WTC11 (cell line): ENCODE measurements at regions not wholly inside any gene's neighbourhood (a gene's known extent, or its start where the extent isn't known, plus 50 kb on each side); places are given as distances from the start of the nearest gene placed in this dataset.

Source experiments
- ATAC-seq: fragments of 200-7000 bp; cut with Tn5 transposase; 2 replicates; pipeline ENCODE4 v1.10.0; 2021; ENCODE audit warnings: mild to moderate bottlenecking, moderate library complexity
- CTCF ChIA-PET: fragments of 300-600 bp; sonication (Branson Sonifier 250); formaldehyde crosslinking; loops from one replicate; lab custom pipeline; 2021; ENCODE audit warnings: antibody characterized with exemption; lab: Charles Lee
- POLR2A ChIA-PET: fragments of 350-600 bp; sonication (Branson Sonifier 250); formaldehyde crosslinking; loops from one replicate; lab custom pipeline; 2021; ENCODE audit warnings: antibody characterized with exemption; lab: Charles Lee
- DNase-seq: peaks from one replicate; pipeline ENCODE4 v3.0.0; 2021; ENCODE audit warnings: low spot score
- H3K27ac Mint-ChIP-seq: 2 replicates; pipeline ENCODE4 v1.8.0; 2021; ENCODE audit warnings: mixed read lengths
- H3K27me3 Mint-ChIP-seq: 2 replicates; pipeline ENCODE4 v1.8.0; 2021; ENCODE audit warnings: low read depth, mild to moderate bottlenecking, moderate library complexity, mixed read lengths
- H3K36me3 Mint-ChIP-seq: 2 replicates; pipeline ENCODE4 v1.8.0; 2021; ENCODE audit warnings: mixed read lengths
- H3K4me1 Mint-ChIP-seq: 2 replicates; pipeline ENCODE4 v1.8.0; 2022; ENCODE audit warnings: mixed read lengths
- H3K4me3 Mint-ChIP-seq: 2 replicates; pipeline ENCODE4 v1.8.0; 2021; ENCODE audit warnings: mild to moderate bottlenecking, moderate library complexity, mixed read lengths
- H3K9me3 Mint-ChIP-seq: 2 replicates; pipeline ENCODE4 v1.8.0; 2021; ENCODE audit warnings: mixed read lengths
- ETV6 ChIP-seq: sonication (generic); formaldehyde crosslinking; IDR thresholded peaks from 2 replicates; pipeline ENCODE4 v1.8.1; 2022; ENCODE audit warnings: mild to moderate bottlenecking, missing genetic modification reagents
- FOXK1 ChIP-seq: sonication (generic); formaldehyde crosslinking; IDR thresholded peaks from 2 replicates; pipeline ENCODE4 v1.8.0; 2022; ENCODE audit warnings: mild to moderate bottlenecking, moderate library complexity, missing genetic modification reagents
- HMGA2 ChIP-seq: fragments of 250-450 bp; sonication (Bioruptor Pico); IDR thresholded peaks from 2 replicates; pipeline ENCODE4 v1.4.0; 2021; ENCODE audit warnings: mild to moderate bottlenecking, moderate library complexity
- NFYB ChIP-seq: sonication (generic); formaldehyde crosslinking; conservative IDR thresholded peaks from 2 replicates; pipeline ENCODE4 v1.8.0; 2022; ENCODE audit warnings: low read depth, missing genetic modification reagents
- NR3C1 ChIP-seq: sonication (generic); formaldehyde crosslinking; conservative IDR thresholded peaks from 2 replicates; pipeline ENCODE4 v1.8.1; 2023; ENCODE audit warnings: low read depth, mild to moderate bottlenecking, missing genetic modification reagents
- OVOL2 ChIP-seq: fragments of 250-450 bp; sonication (Bioruptor Pico); IDR thresholded peaks from 2 replicates; pipeline ENCODE4 v1.9.0; 2021; ENCODE audit warnings: mild to moderate bottlenecking, borderline replicate concordance
- SP1 ChIP-seq: sonication (generic); formaldehyde crosslinking; conservative IDR thresholded peaks from 2 replicates; pipeline ENCODE4 v1.8.1; 2022; ENCODE audit warnings: missing genetic modification reagents
- ZNF263 ChIP-seq: sonication (generic); formaldehyde crosslinking; IDR thresholded peaks from 2 replicates; pipeline ENCODE4 v1.8.1; 2022; ENCODE audit warnings: low read depth, mild to moderate bottlenecking, moderate library complexity, missing genetic modification reagents
- ZNF396 ChIP-seq: fragments of 250-450 bp; sonication (Bioruptor Pico); IDR thresholded peaks from 2 replicates; pipeline ENCODE4 v1.8.0; 2021; ENCODE audit warnings: mild to moderate bottlenecking, moderate library complexity, borderline replicate concordance
- ZNF423 ChIP-seq: fragments of 250-450 bp; sonication (Bioruptor Pico); IDR thresholded peaks from 2 replicates; pipeline ENCODE4 v2.1.2; 2022; ENCODE audit warnings: mild to moderate bottlenecking, moderate library complexity
- TF ChIP-seq, protein P1 (sequence below): sonication (generic); formaldehyde crosslinking; IDR thresholded peaks from 2 replicates; pipeline ENCODE4 v1.8.1; 2023; ENCODE audit warnings: mild to moderate bottlenecking, missing genetic modification reagents, moderate library complexity
- TF ChIP-seq, protein P2 (sequence below): sonication (generic); formaldehyde crosslinking; IDR thresholded peaks from 2 replicates; pipeline ENCODE4 v1.8.1; 2022; ENCODE audit warnings: low read depth, missing genetic modification reagents, borderline replicate concordance
- TF ChIP-seq, protein P3 (sequence below): sonication (generic); formaldehyde crosslinking; IDR thresholded peaks from 2 replicates; pipeline ENCODE4 v1.8.0; 2022; ENCODE audit warnings: mild to moderate bottlenecking, missing genetic modification reagents
- TF ChIP-seq, protein P4 (sequence below): sonication (generic); formaldehyde crosslinking; IDR thresholded peaks from 2 replicates; pipeline ENCODE4 v1.8.0; 2022; ENCODE audit warnings: mild to moderate bottlenecking, missing genetic modification reagents
- TF ChIP-seq, protein P5 (sequence below): fragments of 250-450 bp; sonication (Bioruptor Pico); IDR thresholded peaks from 2 replicates; pipeline ENCODE4 v2.1.2; 2022; ENCODE audit warnings: mild to moderate bottlenecking, moderate library complexity
- TF ChIP-seq, protein P6 (sequence below): sonication (generic); formaldehyde crosslinking; IDR thresholded peaks from 2 replicates; pipeline ENCODE4 v1.8.1; 2023; ENCODE audit warnings: mild to moderate bottlenecking, moderate library complexity, missing genetic modification reagents
- TF ChIP-seq, protein P7 (sequence below): sonication (generic); formaldehyde crosslinking; IDR thresholded peaks from 2 replicates; pipeline ENCODE4 v1.8.0; 2023; ENCODE audit warnings: mild to moderate bottlenecking, missing genetic modification reagents
- TF ChIP-seq, protein P8 (sequence below): sonication (generic); formaldehyde crosslinking; IDR thresholded peaks from 2 replicates; pipeline ENCODE4 v1.8.1; 2022; ENCODE audit warnings: mild to moderate bottlenecking, moderate library complexity, missing genetic modification reagents
- TF ChIP-seq, protein P9 (sequence below): fragments of 250-450 bp; sonication (Bioruptor Pico); IDR thresholded peaks from 2 replicates; pipeline ENCODE4 v1.9.0; 2021; ENCODE audit warnings: mild to moderate bottlenecking
- TF ChIP-seq, protein P10 (sequence below): fragments of 250-450 bp; sonication (Bioruptor Pico); conservative IDR thresholded peaks from 2 replicates; pipeline ENCODE4 v1.9.0; 2021; ENCODE audit warnings: mild to moderate bottlenecking

DNA sequence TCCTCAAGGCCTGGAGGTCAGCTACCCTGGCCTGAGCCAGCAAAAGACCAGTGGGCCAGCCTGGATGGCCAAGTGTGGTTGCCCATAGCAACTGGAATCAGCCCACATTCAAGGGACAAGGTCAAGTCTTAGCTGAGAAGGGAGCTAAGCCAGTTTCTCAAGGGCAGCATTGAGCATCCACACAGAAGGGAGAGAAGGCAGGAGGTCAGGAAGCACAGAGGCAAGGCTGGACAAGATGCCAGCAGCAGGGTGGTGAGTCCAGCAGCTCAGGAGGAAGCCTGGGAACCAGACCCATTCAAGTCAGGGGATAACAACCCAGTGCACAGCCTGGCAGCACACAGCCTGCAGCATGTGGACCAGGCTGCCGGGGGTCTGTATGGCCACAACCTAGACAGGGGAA is 54.0 kb upstream of the ZMIZ1 start (continued):
- TF ChIP-seq, protein P1, sequence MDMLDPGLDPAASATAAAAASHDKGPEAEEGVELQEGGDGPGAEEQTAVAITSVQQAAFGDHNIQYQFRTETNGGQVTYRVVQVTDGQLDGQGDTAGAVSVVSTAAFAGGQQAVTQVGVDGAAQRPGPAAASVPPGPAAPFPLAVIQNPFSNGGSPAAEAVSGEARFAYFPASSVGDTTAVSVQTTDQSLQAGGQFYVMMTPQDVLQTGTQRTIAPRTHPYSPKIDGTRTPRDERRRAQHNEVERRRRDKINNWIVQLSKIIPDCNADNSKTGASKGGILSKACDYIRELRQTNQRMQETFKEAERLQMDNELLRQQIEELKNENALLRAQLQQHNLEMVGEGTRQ (CRISPR knock-in tag): no peak
- TF ChIP-seq NR3C1 (CRISPR knock-in tag) (no peak), ZNF423 (CRISPR knock-in tag) (no peak), FOXK1 (CRISPR knock-in tag) (no peak), NFYB (CRISPR knock-in tag) (no peak), ZNF396 (CRISPR knock-in tag) (no peak)
- TF ChIP-seq, protein P2, sequence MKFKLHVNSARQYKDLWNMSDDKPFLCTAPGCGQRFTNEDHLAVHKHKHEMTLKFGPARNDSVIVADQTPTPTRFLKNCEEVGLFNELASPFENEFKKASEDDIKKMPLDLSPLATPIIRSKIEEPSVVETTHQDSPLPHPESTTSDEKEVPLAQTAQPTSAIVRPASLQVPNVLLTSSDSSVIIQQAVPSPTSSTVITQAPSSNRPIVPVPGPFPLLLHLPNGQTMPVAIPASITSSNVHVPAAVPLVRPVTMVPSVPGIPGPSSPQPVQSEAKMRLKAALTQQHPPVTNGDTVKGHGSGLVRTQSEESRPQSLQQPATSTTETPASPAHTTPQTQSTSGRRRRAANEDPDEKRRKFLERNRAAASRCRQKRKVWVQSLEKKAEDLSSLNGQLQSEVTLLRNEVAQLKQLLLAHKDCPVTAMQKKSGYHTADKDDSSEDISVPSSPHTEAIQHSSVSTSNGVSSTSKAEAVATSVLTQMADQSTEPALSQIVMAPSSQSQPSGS: no peak
- TF ChIP-seq, protein P3, sequence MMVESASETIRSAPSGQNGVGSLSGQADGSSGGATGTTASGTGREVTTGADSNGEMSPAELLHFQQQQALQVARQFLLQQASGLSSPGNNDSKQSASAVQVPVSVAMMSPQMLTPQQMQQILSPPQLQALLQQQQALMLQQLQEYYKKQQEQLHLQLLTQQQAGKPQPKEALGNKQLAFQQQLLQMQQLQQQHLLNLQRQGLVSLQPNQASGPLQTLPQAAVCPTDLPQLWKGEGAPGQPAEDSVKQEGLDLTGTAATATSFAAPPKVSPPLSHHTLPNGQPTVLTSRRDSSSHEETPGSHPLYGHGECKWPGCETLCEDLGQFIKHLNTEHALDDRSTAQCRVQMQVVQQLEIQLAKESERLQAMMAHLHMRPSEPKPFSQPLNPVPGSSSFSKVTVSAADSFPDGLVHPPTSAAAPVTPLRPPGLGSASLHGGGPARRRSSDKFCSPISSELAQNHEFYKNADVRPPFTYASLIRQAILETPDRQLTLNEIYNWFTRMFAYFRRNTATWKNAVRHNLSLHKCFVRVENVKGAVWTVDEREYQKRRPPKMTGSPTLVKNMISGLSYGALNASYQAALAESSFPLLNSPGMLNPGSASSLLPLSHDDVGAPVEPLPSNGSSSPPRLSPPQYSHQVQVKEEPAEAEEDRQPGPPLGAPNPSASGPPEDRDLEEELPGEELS: no peak

DNA sequence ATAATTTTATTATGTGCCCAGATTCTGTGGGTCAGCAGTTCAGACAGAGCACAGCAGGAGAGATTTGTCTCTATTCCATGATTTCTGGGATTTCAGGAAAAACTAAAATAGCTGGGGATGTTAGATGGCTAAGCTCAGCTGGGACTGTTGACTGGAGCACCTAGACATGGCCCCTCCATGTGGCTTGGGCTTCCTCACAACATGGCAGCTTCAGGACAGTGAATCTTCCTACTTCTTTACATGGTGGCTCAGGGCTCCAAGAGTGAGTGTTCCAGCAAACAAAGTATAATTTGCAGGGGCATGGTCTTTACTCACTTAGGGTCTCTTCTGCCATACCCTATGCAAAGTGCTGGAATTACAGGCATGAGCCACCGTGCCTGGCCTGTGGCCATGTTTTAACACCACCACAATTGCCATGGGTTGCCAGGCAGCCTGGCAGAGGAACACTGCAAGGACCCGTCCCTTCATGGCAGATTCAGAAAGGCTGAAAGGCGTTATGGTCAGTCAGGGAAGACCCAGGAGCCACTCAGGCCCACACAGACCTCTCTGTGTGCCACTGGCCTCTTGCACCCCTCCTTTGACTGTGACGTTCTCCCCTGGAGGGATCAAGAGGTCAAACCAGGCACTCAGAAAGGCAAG is 50.8 kb upstream of the ZMIZ1 start:
- peaks cover 3% of the 10 kb centered on the region; the same call in 1 of the 2 replicates for H3K4me1 Mint-ChIP-seq
- POLR2A ChIA-PET: no interaction called here
- H3K9me3 Mint-ChIP-seq: no peaks in the 10 kb centered on the region; the same call in 1 of the 2 replicates
- H3K36me3 Mint-ChIP-seq: no peaks in the 10 kb centered on the region
- no peak overlapping the region for H3K4me3 Mint-ChIP-seq
- H3K27ac Mint-ChIP-seq: no peak overlapping the region
- ATAC-seq: no peak
- TF ChIP-seq ETV6 (CRISPR knock-in tag) (no peak), ZNF396 (CRISPR knock-in tag) (no peak), SP1 (CRISPR knock-in tag) (no peak), HMGA2 (CRISPR knock-in tag) (no peak), ZNF263 (CRISPR knock-in tag) (no peak), OVOL2 (CRISPR knock-in tag) (no peak)
- TF ChIP-seq, protein P4, sequence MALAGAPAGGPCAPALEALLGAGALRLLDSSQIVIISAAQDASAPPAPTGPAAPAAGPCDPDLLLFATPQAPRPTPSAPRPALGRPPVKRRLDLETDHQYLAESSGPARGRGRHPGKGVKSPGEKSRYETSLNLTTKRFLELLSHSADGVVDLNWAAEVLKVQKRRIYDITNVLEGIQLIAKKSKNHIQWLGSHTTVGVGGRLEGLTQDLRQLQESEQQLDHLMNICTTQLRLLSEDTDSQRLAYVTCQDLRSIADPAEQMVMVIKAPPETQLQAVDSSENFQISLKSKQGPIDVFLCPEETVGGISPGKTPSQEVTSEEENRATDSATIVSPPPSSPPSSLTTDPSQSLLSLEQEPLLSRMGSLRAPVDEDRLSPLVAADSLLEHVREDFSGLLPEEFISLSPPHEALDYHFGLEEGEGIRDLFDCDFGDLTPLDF (CRISPR knock-in tag): no peak
- TF ChIP-seq, protein P5, sequence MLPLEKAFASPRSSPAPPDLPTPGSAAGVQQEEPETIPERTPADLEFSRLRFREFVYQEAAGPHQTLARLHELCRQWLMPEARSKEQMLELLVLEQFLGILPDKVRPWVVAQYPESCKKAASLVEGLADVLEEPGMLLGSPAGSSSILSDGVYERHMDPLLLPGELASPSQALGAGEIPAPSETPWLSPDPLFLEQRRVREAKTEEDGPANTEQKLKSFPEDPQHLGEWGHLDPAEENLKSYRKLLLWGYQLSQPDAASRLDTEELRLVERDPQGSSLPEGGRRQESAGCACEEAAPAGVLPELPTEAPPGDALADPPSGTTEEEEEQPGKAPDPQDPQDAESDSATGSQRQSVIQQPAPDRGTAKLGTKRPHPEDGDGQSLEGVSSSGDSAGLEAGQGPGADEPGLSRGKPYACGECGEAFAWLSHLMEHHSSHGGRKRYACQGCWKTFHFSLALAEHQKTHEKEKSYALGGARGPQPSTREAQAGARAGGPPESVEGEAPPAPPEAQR (CRISPR knock-in tag): no peak
- TF ChIP-seq, protein P6, sequence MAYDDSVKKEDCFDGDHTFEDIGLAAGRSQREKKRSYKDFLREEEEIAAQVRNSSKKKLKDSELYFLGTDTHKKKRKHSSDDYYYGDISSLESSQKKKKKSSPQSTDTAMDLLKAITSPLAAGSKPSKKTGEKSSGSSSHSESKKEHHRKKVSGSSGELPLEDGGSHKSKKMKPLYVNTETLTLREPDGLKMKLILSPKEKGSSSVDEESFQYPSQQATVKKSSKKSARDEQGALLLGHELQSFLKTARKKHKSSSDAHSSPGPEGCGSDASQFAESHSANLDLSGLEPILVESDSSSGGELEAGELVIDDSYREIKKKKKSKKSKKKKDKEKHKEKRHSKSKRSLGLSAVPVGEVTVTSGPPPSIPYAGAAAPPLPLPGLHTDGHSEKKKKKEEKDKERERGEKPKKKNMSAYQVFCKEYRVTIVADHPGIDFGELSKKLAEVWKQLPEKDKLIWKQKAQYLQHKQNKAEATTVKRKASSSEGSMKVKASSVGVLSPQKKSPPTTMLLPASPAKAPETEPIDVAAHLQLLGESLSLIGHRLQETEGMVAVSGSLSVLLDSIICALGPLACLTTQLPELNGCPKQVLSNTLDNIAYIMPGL (CRISPR knock-in tag): no peak
- TF ChIP-seq, protein P7, sequence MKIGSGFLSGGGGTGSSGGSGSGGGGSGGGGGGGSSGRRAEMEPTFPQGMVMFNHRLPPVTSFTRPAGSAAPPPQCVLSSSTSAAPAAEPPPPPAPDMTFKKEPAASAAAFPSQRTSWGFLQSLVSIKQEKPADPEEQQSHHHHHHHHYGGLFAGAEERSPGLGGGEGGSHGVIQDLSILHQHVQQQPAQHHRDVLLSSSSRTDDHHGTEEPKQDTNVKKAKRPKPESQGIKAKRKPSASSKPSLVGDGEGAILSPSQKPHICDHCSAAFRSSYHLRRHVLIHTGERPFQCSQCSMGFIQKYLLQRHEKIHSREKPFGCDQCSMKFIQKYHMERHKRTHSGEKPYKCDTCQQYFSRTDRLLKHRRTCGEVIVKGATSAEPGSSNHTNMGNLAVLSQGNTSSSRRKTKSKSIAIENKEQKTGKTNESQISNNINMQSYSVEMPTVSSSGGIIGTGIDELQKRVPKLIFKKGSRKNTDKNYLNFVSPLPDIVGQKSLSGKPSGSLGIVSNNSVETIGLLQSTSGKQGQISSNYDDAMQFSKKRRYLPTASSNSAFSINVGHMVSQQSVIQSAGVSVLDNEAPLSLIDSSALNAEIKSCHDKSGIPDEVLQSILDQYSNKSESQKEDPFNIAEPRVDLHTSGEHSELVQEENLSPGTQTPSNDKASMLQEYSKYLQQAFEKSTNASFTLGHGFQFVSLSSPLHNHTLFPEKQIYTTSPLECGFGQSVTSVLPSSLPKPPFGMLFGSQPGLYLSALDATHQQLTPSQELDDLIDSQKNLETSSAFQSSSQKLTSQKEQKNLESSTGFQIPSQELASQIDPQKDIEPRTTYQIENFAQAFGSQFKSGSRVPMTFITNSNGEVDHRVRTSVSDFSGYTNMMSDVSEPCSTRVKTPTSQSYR (CRISPR knock-in tag): no peak
- TF ChIP-seq, protein P8, sequence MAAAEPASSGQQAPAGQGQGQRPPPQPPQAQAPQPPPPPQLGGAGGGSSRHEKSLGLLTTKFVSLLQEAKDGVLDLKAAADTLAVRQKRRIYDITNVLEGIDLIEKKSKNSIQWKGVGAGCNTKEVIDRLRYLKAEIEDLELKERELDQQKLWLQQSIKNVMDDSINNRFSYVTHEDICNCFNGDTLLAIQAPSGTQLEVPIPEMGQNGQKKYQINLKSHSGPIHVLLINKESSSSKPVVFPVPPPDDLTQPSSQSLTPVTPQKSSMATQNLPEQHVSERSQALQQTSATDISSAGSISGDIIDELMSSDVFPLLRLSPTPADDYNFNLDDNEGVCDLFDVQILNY (CRISPR knock-in tag): no peak
- TF ChIP-seq, protein P9, sequence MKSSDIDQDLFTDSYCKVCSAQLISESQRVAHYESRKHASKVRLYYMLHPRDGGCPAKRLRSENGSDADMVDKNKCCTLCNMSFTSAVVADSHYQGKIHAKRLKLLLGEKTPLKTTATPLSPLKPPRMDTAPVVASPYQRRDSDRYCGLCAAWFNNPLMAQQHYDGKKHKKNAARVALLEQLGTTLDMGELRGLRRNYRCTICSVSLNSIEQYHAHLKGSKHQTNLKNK (CRISPR knock-in tag): no peak
- TF ChIP-seq, protein P10, sequence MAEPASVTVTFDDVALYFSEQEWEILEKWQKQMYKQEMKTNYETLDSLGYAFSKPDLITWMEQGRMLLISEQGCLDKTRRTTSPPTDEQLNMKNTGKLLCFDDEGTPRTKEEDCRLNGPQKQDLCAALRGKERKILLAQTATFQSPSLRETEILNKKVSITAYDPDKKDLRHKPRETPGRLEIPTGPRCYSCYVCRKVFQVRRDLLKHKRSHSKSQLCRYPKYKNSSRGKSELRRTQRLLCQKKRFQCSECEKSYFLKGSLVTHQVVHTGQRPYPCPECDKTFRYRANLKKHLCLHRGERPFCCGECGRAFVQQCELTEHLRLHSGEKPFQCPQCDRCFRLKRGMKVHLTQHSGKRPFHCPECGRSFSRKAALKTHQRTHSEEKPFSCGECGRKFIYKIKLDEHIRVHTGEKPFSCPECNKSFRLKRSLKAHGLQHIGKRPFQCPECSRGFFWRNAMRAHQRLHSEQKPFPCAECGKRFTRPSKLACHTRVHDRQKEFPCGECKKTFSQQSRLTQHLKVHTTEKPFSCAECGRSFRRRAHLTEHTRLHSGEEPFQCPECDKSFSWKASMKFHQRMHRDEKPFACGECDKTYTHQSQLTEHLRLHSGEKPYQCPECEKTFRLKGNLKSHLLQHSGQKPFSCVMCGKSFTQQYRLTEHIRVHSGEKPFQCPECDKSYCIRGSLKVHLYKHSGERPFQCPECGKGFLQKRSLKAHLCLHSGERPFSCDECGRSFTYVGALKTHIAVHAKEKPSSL (CRISPR knock-in tag): no peak
- peaks cover 3% of the 10 kb centered on the region; the same call in 1 of the 2 replicates for H3K27me3 Mint-ChIP-seq
- no peak for DNase-seq
- CTCF ChIA-PET: interaction anchor here (1.0 kb wide), 1 partner anchor 34 kb away, joined by 3 read pairs; no protein-coding TSS in a partner anchor
